OCI-LY3 (cell line): ENCODE measurements at regions not wholly inside any gene's neighbourhood (a gene's known extent, or its start where the extent isn't known, plus 50 kb on each side); places are given as distances from the start of the nearest gene placed in this dataset.

Experiments used
- H2AFZ ChIP-seq: fragments of 200-600, 300-600 bp; shearing (Covaris generic); 2 replicates; pipeline ENCODE4 v1.6.0; 2014; ENCODE audit warnings: antibody characterized with exemption, low read depth, low read length
- H3K27ac ChIP-seq: fragments of 200-600, 300-600 bp; sonication (generic); 2 replicates; pipeline ENCODE4 v1.5.1; 2014; ENCODE audit warnings: mild to moderate bottlenecking, low read length, moderate library complexity, mixed read lengths
- H3K27me3 ChIP-seq: fragments of 200-600, 300-600 bp; sonication (generic); 2 replicates; pipeline ENCODE4 v1.6.1; 2014; ENCODE audit warnings: low read depth, low read length, mixed read lengths
- H3K36me3 ChIP-seq: fragments of 200-600, 300-600 bp; sonication (generic); replicated peaks from 2 replicates; pipeline ENCODE3; 2014; ENCODE audit warnings: low read depth, low read length, mixed read lengths
- H3K4me1 ChIP-seq: fragments of 300-600, 200-600 bp; sonication (generic); 2 replicates; pipeline ENCODE4 v1.6.1; 2014; ENCODE audit warnings: low read length, mixed read lengths
- H3K4me2 ChIP-seq: fragments of 200-600, 300-600 bp; sonication (generic); 2 replicates; pipeline ENCODE4 v1.6.1; 2014; ENCODE audit warnings: low read length, mixed read lengths
- H3K4me3 ChIP-seq: fragments of 300-600, 200-600 bp; sonication (generic); 2 replicates; pipeline ENCODE4 v1.5.1; 2014; ENCODE audit warnings: antibody characterized with exemption, mild to moderate bottlenecking, low read length, moderate library complexity
- H3K79me2 ChIP-seq: fragments of 300-600, 200-600 bp; shearing (Covaris generic); 2 replicates; pipeline ENCODE4 v1.6.1; 2014; ENCODE audit warnings: mild to moderate bottlenecking, low read length, mixed read lengths
- H3K9ac ChIP-seq: fragments of 300-600, 200-600 bp; shearing (Covaris generic); 2 replicates; pipeline ENCODE4 v1.6.0; 2014; ENCODE audit warnings: mild to moderate bottlenecking, low read length, moderate library complexity
- H3K9me3 ChIP-seq: fragments of 200-600, 300-600 bp; shearing (Covaris generic); 2 replicates; pipeline ENCODE4 v1.6.1; 2014; ENCODE audit warnings: low read length, mixed read lengths; ENCODE audit not compliant: insufficient read depth
- H4K20me1 ChIP-seq: fragments of 200-600, 300-600 bp; sonication (generic); 2 replicates; pipeline ENCODE4 v1.6.1; 2016; ENCODE audit warnings: low read length, mixed read lengths; ENCODE audit not compliant: insufficient read depth
- CTCF ChIP-seq: fragments of 200-600, 300-600 bp; sonication (generic); IDR thresholded peaks from 2 replicates; pipeline ENCODE4 v1.5.1; 2014; ENCODE audit warnings: antibody characterized with exemption, low read length, low read depth
- EZH2phosphoT487 ChIP-seq: fragments of 200-600 bp; shearing (Covaris generic); IDR thresholded peaks from 2 replicates; pipeline ENCODE4 v1.6.1; 2018; ENCODE audit warnings: antibody characterized with exemption, mixed run types, low read depth

DNA sequence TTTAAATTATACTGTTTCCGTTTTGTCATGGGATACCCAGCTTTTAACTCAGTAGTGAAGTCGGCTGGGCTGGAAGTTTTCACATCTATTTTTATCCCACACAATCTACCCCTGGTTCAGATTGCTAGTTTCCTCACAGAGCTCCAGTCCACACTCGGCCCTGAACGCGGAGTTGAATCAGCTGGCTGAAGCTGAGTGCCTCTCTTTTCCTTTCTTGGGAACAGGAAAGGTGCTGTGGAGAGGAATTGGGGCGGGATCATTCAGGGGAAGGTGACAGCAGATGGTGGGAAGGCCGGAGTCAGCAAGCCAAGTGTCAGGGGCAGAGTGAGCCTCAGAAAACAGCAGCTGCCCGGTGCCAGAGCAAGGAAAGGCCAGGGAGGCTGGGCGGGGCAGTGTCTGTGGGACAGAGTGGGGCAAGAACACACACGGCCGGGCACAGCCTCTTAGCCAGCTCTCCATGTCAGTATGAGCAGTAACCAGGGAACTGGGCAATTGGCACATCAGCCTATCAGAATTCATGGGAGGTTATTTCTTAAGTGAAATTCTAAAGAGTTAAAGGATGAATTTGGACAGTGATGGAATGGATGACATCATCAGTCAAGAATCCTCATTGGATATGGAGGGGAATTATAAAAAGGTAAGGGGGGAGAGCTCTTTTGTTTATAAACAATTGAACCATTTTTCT is 135.7 kb upstream of the IL12A start:
- no peaks in the 10 kb centered on the region for H3K79me2 ChIP-seq
- TF ChIP-seq EZH2phosphoT487 (no peak), CTCF (no peak)
- no peak overlapping the region for H3K4me3 ChIP-seq
- no peak overlapping the region for H3K4me2 ChIP-seq
- H3K36me3 ChIP-seq = no peaks in the 10 kb centered on the region
- H3K27me3 ChIP-seq = no peaks in the 10 kb centered on the region
- H4K20me1 ChIP-seq = no peaks in the 10 kb centered on the region
- H3K4me1 ChIP-seq = no peaks in the 10 kb centered on the region
- H2AFZ ChIP-seq = no peak overlapping the region
- no peaks in the 10 kb centered on the region for H3K9me3 ChIP-seq
- no peak overlapping the region for H3K27ac ChIP-seq
- no peak overlapping the region for H3K9ac ChIP-seq

GRCh38 chr3:159853506-159853864 is 135.2 kb upstream of the IL12A start:
- Histone ChIP-seq H3K9me3 (no peaks in the 10 kb centered on the region), H3K27ac (no peak overlapping the region), H3K4me1 (no peaks in the 10 kb centered on the region), H4K20me1 (no peaks in the 10 kb centered on the region), H2AFZ (no peak overlapping the region), H3K4me2 (no peak overlapping the region), H3K9ac (no peak overlapping the region), H3K27me3 (no peaks in the 10 kb centered on the region), H3K79me2 (no peaks in the 10 kb centered on the region), H3K36me3 (no peaks in the 10 kb centered on the region), H3K4me3 (no peak overlapping the region)
- TF ChIP-seq EZH2phosphoT487 = no peak
- no peak for TF ChIP-seq CTCF

GRCh38 chr3:159854500-159855124 is 134.0 kb upstream of the IL12A start:
- H3K79me2 ChIP-seq = no peaks in the 10 kb centered on the region
- H3K9me3 ChIP-seq = no peaks in the 10 kb centered on the region
- no peaks in the 10 kb centered on the region for H4K20me1 ChIP-seq
- H3K4me3 ChIP-seq = no peak overlapping the region
- H2AFZ ChIP-seq = no peak overlapping the region
- H3K27ac ChIP-seq = no peak overlapping the region
- H3K36me3 ChIP-seq = no peaks in the 10 kb centered on the region
- no peaks in the 10 kb centered on the region for H3K27me3 ChIP-seq
- H3K4me2 ChIP-seq = no peak overlapping the region
- no peak for TF ChIP-seq CTCF
- no peak for TF ChIP-seq EZH2phosphoT487
- H3K9ac ChIP-seq = no peak overlapping the region
- H3K4me1 ChIP-seq = no peaks in the 10 kb centered on the region; the same call in 1 of the 2 replicates

- no peak overlapping the region for H2AFZ ChIP-seq
- no peak for TF ChIP-seq CTCF
- no peak for TF ChIP-seq EZH2phosphoT487
- no peak overlapping the region for H3K27ac ChIP-seq
- H3K4me1 ChIP-seq = peaks cover 9% of the 10 kb centered on the region
- no peak overlapping the region for H3K4me2 ChIP-seq
- no peaks in the 10 kb centered on the region for H4K20me1 ChIP-seq
- no peaks in the 10 kb centered on the region for H3K27me3 ChIP-seq
- no peaks in the 10 kb centered on the region for H3K36me3 ChIP-seq
- H3K9ac ChIP-seq = no peak overlapping the region
- no peak overlapping the region for H3K4me3 ChIP-seq
- H3K79me2 ChIP-seq = no peaks in the 10 kb centered on the region
- no peaks in the 10 kb centered on the region for H3K9me3 ChIP-seq
Observed at GRCh38 chr3:159855599-159856346, 132.9 kb upstream of the IL12A start.
